WERI-Rb-1 (cell line): ENCODE measurements at regions not wholly inside any gene's neighbourhood (a gene's known extent, or its start where the extent isn't known, plus 50 kb on each side); places are given as distances from the start of the nearest gene placed in this dataset.

Experiments used
- DNase-seq: peaks from one replicate; pipeline ENCODE4 v3.0.0-alpha.2; 2020
- H3K27ac ChIP-seq: fragments of 250-450 bp; sonication (Bioruptor Pico); 2 replicates; pipeline ENCODE4 v1.5.1; 2020; ENCODE audit warnings: mild to moderate bottlenecking, moderate library complexity
- H3K27me3 ChIP-seq: fragments of 250-450 bp; sonication (Bioruptor Pico); 2 replicates; pipeline ENCODE4 v1.5.1; 2021; ENCODE audit warnings: mild to moderate bottlenecking, low read depth, moderate library complexity; ENCODE audit not compliant: insufficient read depth, severe bottlenecking
- H3K36me3 ChIP-seq: fragments of 250-450 bp; sonication (Bioruptor Pico); 2 replicates; pipeline ENCODE4 v1.5.1; 2020; ENCODE audit warnings: mild to moderate bottlenecking, moderate library complexity
- H3K4me3 ChIP-seq: 2 replicates; pipeline ENCODE4 v1.5.1; 2011; ENCODE audit warnings: low read depth, mild to moderate bottlenecking, control low read depth, low read length
- H3K9me3 ChIP-seq: fragments of 250-450 bp; sonication (Bioruptor Pico); 2 replicates; pipeline ENCODE4 v1.5.1; 2021; ENCODE audit warnings: mild to moderate bottlenecking, moderate library complexity; ENCODE audit not compliant: severe bottlenecking
- CTCF ChIP-seq: IDR thresholded peaks from 2 replicates; pipeline ENCODE4 v1.5.1; 2011; ENCODE audit warnings: low read depth, mild to moderate bottlenecking, control low read depth, inconsistent platforms, low read length

- DNase-seq, result no peak
- H3K27ac ChIP-seq, result no peak overlapping the region
- peaks cover 26% of the 10 kb centered on the region for H3K27me3 ChIP-seq
- no peaks in the 10 kb centered on the region for H3K36me3 ChIP-seq
- TF ChIP-seq CTCF, result no peak
- H3K9me3 ChIP-seq, result no peaks in the 10 kb centered on the region
- no peak overlapping the region for H3K4me3 ChIP-seq
Observed at GRCh38 chr4:17170131-17170530, 271.7 kb upstream of the LDB2 start.

GRCh38 chr4:17169699-17170098, 271.3 kb upstream of the LDB2 start:
- Histone ChIP-seq H3K27me3 (peaks cover 24% of the 10 kb centered on the region), H3K27ac (no peak overlapping the region), H3K4me3 (no peak overlapping the region), H3K9me3 (no peaks in the 10 kb centered on the region), H3K36me3 (no peaks in the 10 kb centered on the region)
- DNase-seq, result no peak
- TF ChIP-seq CTCF, result no peak

- no peak for TF ChIP-seq CTCF
- H3K4me3 ChIP-seq, result no peak overlapping the region
- no peak for DNase-seq
- H3K27me3 ChIP-seq, result peaks cover 21% of the 10 kb centered on the region
- no peaks in the 10 kb centered on the region for H3K9me3 ChIP-seq
- H3K36me3 ChIP-seq, result no peaks in the 10 kb centered on the region
- H3K27ac ChIP-seq, result no peak overlapping the region
Observed at GRCh38 chr4:17168571-17168970, 270.1 kb upstream of the LDB2 start.

GRCh38 chr4:17166954-17167353, 268.5 kb upstream of the LDB2 start:
- Histone ChIP-seq H3K4me3 (no peak overlapping the region), H3K9me3 (no peaks in the 10 kb centered on the region), H3K27me3 (peaks cover 18% of the 10 kb centered on the region), H3K27ac (no peak overlapping the region), H3K36me3 (no peaks in the 10 kb centered on the region)
- no peak for TF ChIP-seq CTCF
- DNase-seq, result no peak

- DNase-seq, result no peak
- Histone ChIP-seq H3K36me3 (no peaks in the 10 kb centered on the region), H3K27me3 (peaks cover 11% of the 10 kb centered on the region), H3K4me3 (no peak overlapping the region), H3K9me3 (no peaks in the 10 kb centered on the region), H3K27ac (no peak overlapping the region)
- no peak for TF ChIP-seq CTCF
Observed at GRCh38 chr4:17165286-17165685, 266.8 kb upstream of the LDB2 start.

GRCh38 chr4:17164666-17165065, 266.2 kb upstream of the LDB2 start:
- H3K36me3 ChIP-seq, result no peaks in the 10 kb centered on the region
- no peak for DNase-seq
- H3K9me3 ChIP-seq, result no peaks in the 10 kb centered on the region
- H3K27ac ChIP-seq, result no peak overlapping the region
- TF ChIP-seq CTCF, result no peak
- H3K4me3 ChIP-seq, result no peak overlapping the region
- H3K27me3 ChIP-seq, result peaks cover 7% of the 10 kb centered on the region
